ENCODE measurements at regions not wholly inside any gene's neighbourhood (a gene's known extent, or its start where the extent isn't known, plus 50 kb on each side); places are given as distances from the start of the nearest gene placed in this dataset.
"Not testable (repeated sequence)": the region's sequence is repeated elsewhere in the genome, so short reads cannot be mapped to it uniquely, and the experiment has no call there.

- TF ChIP-seq CTCF (IDR thresholded peaks at IDR 0.05); IRF1 (CRISPR knock-in tag; IDR thresholded peaks at IDR 0.05); ZNF263 (CRISPR knock-in tag; IDR thresholded peaks at IDR 0.05; ENCODE audit: low read depth); IRF2 (CRISPR knock-in tag; IDR thresholded peaks at IDR 0.05; ENCODE audit: borderline replicate concordance, low read depth); PREB (CRISPR knock-in tag; IDR thresholded peaks at IDR 0.05; ENCODE audit: borderline replicate concordance); NFYB (CRISPR knock-in tag; conservative IDR thresholded peaks at IDR 0.05; ENCODE audit: low read depth); ZNF396 (CRISPR knock-in tag; IDR thresholded peaks at IDR 0.05; ENCODE audit: borderline replicate concordance); ZNF512 (CRISPR knock-in tag; IDR thresholded peaks at IDR 0.05; ENCODE audit: borderline replicate concordance); ZNF121 (CRISPR knock-in tag; IDR thresholded peaks at IDR 0.05); MAX (CRISPR knock-in tag; IDR thresholded peaks at IDR 0.05); KAT7 (CRISPR knock-in tag; IDR thresholded peaks at IDR 0.05; ENCODE audit: borderline replicate concordance); NR3C1 (CRISPR knock-in tag; conservative IDR thresholded peaks at IDR 0.05; ENCODE audit: low read depth): not testable (repeated sequence)
Observed at GRCh38 chr9:62801372-62801811, 1611.6 kb downstream of the SPATA31A7 start.
